PC-3 (cell line): ENCODE measurements at regions not wholly inside any gene's neighbourhood (a gene's known extent, or its start where the extent isn't known, plus 50 kb on each side); places are given as distances from the start of the nearest gene placed in this dataset.

ENCODE experiments used
- EZH2 ChIP-seq: fragments of 300-600 bp; sonication (generic); IDR thresholded peaks from one replicate; pipeline ENCODE4 v1.6.1; 2017; ENCODE audit warnings: antibody characterized with exemption, mild to moderate bottlenecking, low read length; ENCODE audit not compliant: unreplicated experiment
- EZH2phosphoT487 ChIP-seq: fragments of 300-600 bp; sonication (generic); IDR thresholded peaks from 2 replicates; pipeline ENCODE4 v1.6.1; 2018; ENCODE audit warnings: mild to moderate bottlenecking, antibody characterized with exemption, low read length, borderline replicate concordance
- TF ChIP-seq, protein P1 (sequence below): fragments of 300-600 bp; sonication (generic); conservative IDR thresholded peaks from 2 replicates; pipeline ENCODE4 v1.5.1; 2017; ENCODE audit warnings: antibody characterized with exemption, low read depth, mild to moderate bottlenecking, low read length

DNA sequence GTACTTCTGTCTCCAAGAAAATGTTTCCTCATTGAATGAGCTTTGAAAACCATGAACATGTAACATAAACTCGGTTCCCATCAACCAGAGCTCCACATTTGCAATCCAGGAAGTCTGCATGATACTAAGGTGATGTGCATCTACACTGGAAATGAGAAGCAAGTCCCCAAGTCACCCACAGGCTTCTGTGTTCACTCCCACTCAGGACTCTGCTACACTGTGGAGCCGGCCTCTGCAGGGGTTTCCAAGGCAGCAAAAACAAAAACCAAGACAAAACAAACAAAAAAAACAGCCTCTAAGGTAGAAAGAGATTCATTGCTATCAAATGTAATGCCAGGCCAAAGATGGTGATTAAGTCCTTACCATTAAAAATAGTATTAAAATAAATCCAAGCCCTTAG, 593.7 kb downstream of the IRX1 start:
- TF ChIP-seq, protein P1, sequence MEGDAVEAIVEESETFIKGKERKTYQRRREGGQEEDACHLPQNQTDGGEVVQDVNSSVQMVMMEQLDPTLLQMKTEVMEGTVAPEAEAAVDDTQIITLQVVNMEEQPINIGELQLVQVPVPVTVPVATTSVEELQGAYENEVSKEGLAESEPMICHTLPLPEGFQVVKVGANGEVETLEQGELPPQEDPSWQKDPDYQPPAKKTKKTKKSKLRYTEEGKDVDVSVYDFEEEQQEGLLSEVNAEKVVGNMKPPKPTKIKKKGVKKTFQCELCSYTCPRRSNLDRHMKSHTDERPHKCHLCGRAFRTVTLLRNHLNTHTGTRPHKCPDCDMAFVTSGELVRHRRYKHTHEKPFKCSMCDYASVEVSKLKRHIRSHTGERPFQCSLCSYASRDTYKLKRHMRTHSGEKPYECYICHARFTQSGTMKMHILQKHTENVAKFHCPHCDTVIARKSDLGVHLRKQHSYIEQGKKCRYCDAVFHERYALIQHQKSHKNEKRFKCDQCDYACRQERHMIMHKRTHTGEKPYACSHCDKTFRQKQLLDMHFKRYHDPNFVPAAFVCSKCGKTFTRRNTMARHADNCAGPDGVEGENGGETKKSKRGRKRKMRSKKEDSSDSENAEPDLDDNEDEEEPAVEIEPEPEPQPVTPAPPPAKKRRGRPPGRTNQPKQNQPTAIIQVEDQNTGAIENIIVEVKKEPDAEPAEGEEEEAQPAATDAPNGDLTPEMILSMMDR: no peak
- TF ChIP-seq EZH2phosphoT487: no peak
- TF ChIP-seq EZH2: no peak
